ENCODE measurements at regions not wholly inside any gene's neighbourhood (a gene's known extent, or its start where the extent isn't known, plus 50 kb on each side); places are given as distances from the start of the nearest gene placed in this dataset.

GRCh38 chr5:84535281-84535680 is 150.6 kb upstream of the EDIL3 start:
- Histone ChIP-seq H3K4me1 (no peaks in the 10 kb centered on the region), H3K36me3 (no peaks in the 10 kb centered on the region), H3K4me2 (no peak overlapping the region), H3K27me3 (no peaks in the 10 kb centered on the region), H3K9ac (no peak overlapping the region), H4K20me1 (no peaks in the 10 kb centered on the region), H3K4me3 (no peak overlapping the region), H3K9me3 (peaks cover 12% of the 10 kb centered on the region; the same call in 1 of the 2 replicates), H3K27ac (no peak overlapping the region)
- no peak for TF ChIP-seq Cebpa-rat (IDR thresholded peaks at IDR 0.05)

DNA sequence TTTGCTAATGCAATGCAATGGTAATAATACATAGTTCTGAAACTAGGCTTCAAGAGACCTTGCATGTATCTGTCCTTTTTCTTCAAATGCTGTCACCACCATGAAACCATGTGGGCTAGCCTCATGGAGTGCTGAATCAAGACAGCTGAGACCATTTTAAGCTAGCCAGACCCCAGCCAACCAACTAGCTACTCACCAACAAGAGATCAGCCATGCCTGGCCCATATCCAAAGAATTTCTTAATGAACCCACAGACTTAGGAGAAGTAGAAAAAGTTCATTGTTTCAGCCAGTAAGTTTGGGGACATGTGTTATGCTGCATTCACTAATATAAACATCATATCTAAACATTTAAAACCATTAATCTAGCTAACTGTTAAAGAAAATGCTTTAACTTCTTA is 139.8 kb upstream of the EDIL3 start:
- no peak for TF ChIP-seq Cebpa-rat (IDR thresholded peaks at IDR 0.05)
- H3K4me3 ChIP-seq = no peak overlapping the region
- H3K27ac ChIP-seq = no peak overlapping the region

DNA sequence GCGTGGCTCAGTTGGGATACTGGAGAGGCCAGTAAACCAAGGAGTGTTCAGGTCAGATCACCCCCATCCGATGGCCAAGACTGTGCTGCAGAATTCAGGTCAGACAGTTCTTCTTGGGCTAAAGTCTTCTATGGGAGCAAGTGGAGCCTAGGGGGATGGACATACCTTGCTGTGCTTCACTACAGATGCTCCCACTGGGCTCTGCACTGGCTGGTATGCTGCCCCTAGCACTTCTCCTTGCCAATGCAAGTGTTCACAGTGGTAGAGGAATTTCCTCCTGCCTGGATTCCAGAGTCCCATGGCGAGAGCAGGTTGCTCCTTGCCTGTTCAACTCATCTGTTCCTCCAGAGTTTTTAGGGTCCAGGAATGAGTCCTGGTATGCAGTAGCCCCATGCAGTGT is 134.2 kb upstream of the EDIL3 start:
- Histone ChIP-seq H3K9me3 (no peaks in the 10 kb centered on the region), H3K27ac (no peak overlapping the region), H3K4me3 (no peak overlapping the region), H3K27me3 (no peaks in the 10 kb centered on the region), H3K9ac (no peak overlapping the region), H3K4me1 (no peaks in the 10 kb centered on the region), H3K36me3 (no peaks in the 10 kb centered on the region), H3K4me2 (no peak overlapping the region), H4K20me1 (no peaks in the 10 kb centered on the region)
- no peak for TF ChIP-seq Cebpa-rat (IDR thresholded peaks at IDR 0.05)

More for the DNA sequence above, 139.8 kb upstream of the EDIL3 start:
- H3K4me1 ChIP-seq = no peaks in the 10 kb centered on the region
- H4K20me1 ChIP-seq = no peaks in the 10 kb centered on the region
- no peaks in the 10 kb centered on the region for H3K36me3 ChIP-seq
- no peak overlapping the region for H3K9ac ChIP-seq
- H3K4me2 ChIP-seq = no peak overlapping the region
- no peaks in the 10 kb centered on the region for H3K27me3 ChIP-seq
- H3K9me3 ChIP-seq = no peaks in the 10 kb centered on the region

DNA sequence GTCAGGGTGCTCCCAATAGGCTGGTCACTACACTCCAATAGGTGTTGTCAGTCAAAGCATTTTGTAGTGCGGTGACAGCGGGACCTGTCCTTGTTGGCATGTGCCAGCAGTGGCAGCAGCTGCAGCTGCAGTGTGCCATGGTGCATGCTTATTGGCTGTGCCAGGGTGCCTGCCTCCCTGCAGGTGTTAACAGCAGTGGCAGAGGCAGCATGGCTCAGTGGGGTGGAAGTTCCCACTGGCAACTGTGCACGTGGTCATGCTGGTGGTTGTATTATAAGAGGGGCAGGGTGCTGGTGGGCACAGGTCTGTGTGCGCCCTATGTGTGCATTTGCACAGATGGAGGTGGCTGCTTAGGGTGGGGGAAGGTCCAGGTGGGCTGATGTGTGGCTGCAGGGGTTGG is 133.7 kb upstream of the EDIL3 start:
- H3K9ac ChIP-seq = no peak overlapping the region
- no peaks in the 10 kb centered on the region for H3K27me3 ChIP-seq
- H3K9me3 ChIP-seq = no peaks in the 10 kb centered on the region
- TF ChIP-seq Cebpa-rat (IDR thresholded peaks at IDR 0.05) = no peak
- no peaks in the 10 kb centered on the region for H3K4me1 ChIP-seq
- H4K20me1 ChIP-seq = no peaks in the 10 kb centered on the region
- H3K4me2 ChIP-seq = no peak overlapping the region
- H3K27ac ChIP-seq = no peak overlapping the region
- H3K36me3 ChIP-seq = no peaks in the 10 kb centered on the region
- no peak overlapping the region for H3K4me3 ChIP-seq

- Histone ChIP-seq H3K27ac (no peak overlapping the region), H3K9ac (no peak overlapping the region), H4K20me1 (no peaks in the 10 kb centered on the region), H3K4me1 (no peaks in the 10 kb centered on the region), H3K27me3 (no peaks in the 10 kb centered on the region; the same call in 1 of the 2 replicates), H3K4me2 (no peak overlapping the region), H3K9me3 (no peaks in the 10 kb centered on the region), H3K4me3 (no peak overlapping the region), H3K36me3 (no peaks in the 10 kb centered on the region)
- no peak for TF ChIP-seq Cebpa-rat (IDR thresholded peaks at IDR 0.05)
Observed at GRCh38 chr5:84506625-84507024, 121.9 kb upstream of the EDIL3 start.

- H3K9ac ChIP-seq = no peak overlapping the region
Observed at GRCh38 chr5:84494453-84494852, 109.8 kb upstream of the EDIL3 start.

GRCh38 chr5:84487963-84488362 is 103.3 kb upstream of the EDIL3 start:
- Histone ChIP-seq H3K27ac (no peak overlapping the region), H3K4me3 (no peak overlapping the region), H3K4me1 (peaks cover 12% of the 10 kb centered on the region), H4K20me1 (no peaks in the 10 kb centered on the region), H3K4me2 (no peak overlapping the region; the same call in 1 of the 2 replicates), H3K9ac (no peak overlapping the region), H3K27me3 (no peaks in the 10 kb centered on the region), H3K9me3 (no peaks in the 10 kb centered on the region), H3K36me3 (no peaks in the 10 kb centered on the region)
- no peak for TF ChIP-seq Cebpa-rat (IDR thresholded peaks at IDR 0.05)

More at GRCh38 chr5:84494453-84494852, 109.8 kb upstream of the EDIL3 start:
- Histone ChIP-seq H3K4me3 (no peak overlapping the region), H3K36me3 (no peaks in the 10 kb centered on the region), H3K27me3 (no peaks in the 10 kb centered on the region), H3K9me3 (no peaks in the 10 kb centered on the region), H4K20me1 (no peaks in the 10 kb centered on the region), H3K27ac (no peak overlapping the region), H3K4me1 (no peaks in the 10 kb centered on the region), H3K4me2 (no peak overlapping the region)
- TF ChIP-seq Cebpa-rat (IDR thresholded peaks at IDR 0.05) = no peak

GRCh38 chr5:84480873-84481637 is 96.4 kb upstream of the EDIL3 start:
- Histone ChIP-seq H3K36me3 (no peaks in the 10 kb centered on the region), H4K20me1 (no peaks in the 10 kb centered on the region), H3K9me3 (no peaks in the 10 kb centered on the region), H3K4me1 (no peaks in the 10 kb centered on the region), H3K4me2 (no peak overlapping the region), H3K4me3 (no peak overlapping the region), H3K27ac (no peak overlapping the region), H3K27me3 (no peaks in the 10 kb centered on the region), H3K9ac (no peak overlapping the region)
- no peak for TF ChIP-seq Cebpa-rat (IDR thresholded peaks at IDR 0.05)

DNA sequence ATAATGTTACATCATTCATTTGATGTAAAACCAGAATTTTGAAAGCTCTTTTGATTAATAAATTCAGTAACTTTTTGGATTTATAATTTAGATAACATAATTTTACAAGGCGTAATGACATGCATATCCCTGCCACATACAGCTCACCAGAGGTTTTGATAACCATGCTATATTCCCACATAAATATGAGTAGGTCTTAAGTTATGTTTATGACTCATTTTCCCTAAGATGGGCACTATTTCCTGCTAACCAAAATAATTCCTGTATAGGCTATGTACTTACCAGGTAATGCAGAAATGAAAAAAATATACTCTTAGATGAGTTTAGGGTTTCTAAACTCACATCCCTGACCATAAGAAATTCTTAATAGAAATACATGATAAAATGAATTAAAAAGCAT is 93.9 kb upstream of the EDIL3 start:
- Histone ChIP-seq H3K4me1 (no peaks in the 10 kb centered on the region), H3K4me3 (no peak overlapping the region), H3K9me3 (no peaks in the 10 kb centered on the region), H3K4me2 (no peak overlapping the region), H3K27ac (no peak overlapping the region), H3K27me3 (no peaks in the 10 kb centered on the region), H4K20me1 (no peaks in the 10 kb centered on the region), H3K9ac (no peak overlapping the region), H3K36me3 (no peaks in the 10 kb centered on the region)
- no peak for TF ChIP-seq Cebpa-rat (IDR thresholded peaks at IDR 0.05)

DNA sequence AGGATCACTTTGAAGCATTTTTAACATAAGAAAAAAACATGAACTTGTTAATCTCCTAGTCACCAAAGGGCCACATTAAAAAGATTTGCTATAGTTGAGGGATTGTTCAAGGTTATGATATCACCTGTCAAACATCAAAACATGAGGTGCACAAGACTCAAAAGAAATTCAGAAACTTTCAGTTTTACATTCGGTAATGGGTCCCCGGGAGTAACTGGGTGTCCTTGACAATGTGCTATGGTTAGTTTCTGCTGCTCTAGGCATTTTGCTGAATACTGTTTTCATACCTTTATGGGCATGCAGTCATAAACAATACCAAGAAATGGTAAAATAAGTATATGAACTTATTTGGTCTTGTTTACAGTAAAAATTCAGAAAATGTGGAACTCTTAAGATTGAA is 92.8 kb upstream of the EDIL3 start:
- Histone ChIP-seq H4K20me1 (no peaks in the 10 kb centered on the region), H3K27ac (no peak overlapping the region), H3K9me3 (no peaks in the 10 kb centered on the region), H3K36me3 (no peaks in the 10 kb centered on the region), H3K27me3 (no peaks in the 10 kb centered on the region), H3K4me2 (no peak overlapping the region), H3K9ac (no peak overlapping the region), H3K4me3 (no peak overlapping the region), H3K4me1 (no peaks in the 10 kb centered on the region)
- no peak for TF ChIP-seq Cebpa-rat (IDR thresholded peaks at IDR 0.05)

All from BLaER1 (cell line).